ENCODE measurements at regions not wholly inside any gene's neighbourhood (a gene's known extent, or its start where the extent isn't known, plus 50 kb on each side); places are given as distances from the start of the nearest gene placed in this dataset.

DNA sequence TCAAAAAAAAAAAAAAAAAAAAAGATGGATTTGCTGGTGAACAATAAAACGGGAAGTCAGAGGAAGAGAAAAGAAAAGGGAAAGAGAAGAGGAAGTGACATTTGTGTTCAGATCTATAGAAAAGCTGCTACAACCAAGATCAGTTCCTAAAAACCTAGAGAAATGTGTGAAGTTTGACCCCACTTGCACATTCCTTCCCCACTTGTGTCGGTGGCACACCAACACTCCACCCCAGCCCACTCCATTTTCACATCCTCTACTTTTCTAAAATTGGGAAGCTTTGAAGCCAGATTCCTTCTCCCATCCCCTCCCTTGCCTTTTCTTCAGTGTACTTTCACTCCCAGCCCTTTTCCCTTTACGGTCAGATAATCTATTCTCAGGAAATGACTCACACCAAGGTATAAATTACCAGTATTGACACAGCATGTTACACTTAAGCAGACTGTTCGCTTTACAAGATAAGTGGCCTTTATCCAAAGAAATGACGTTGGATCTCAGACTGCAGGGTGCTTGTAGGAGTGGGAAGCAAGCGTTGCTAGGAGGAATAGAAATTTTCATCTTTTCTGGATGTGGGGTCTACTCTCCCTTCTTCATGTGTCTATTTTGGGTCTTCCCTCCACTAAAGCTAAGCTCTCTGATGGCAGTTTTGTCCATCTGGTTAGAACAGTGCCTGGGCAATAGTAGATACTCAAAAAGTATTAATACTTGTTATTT is 92.5 kb upstream of the ADGRF1 start (continued):
- no peak for TF ChIP-seq ZNF551 (CRISPR knock-in tag; IDR thresholded peaks at IDR 0.05)
- peak in 1 of 2 experiments; percentile 88; a peak in 1 of 4 replicates for TF ChIP-seq SRF (CRISPR knock-in tag; IDR thresholded peaks at IDR 0.05)
- TF ChIP-seq, protein P1, sequence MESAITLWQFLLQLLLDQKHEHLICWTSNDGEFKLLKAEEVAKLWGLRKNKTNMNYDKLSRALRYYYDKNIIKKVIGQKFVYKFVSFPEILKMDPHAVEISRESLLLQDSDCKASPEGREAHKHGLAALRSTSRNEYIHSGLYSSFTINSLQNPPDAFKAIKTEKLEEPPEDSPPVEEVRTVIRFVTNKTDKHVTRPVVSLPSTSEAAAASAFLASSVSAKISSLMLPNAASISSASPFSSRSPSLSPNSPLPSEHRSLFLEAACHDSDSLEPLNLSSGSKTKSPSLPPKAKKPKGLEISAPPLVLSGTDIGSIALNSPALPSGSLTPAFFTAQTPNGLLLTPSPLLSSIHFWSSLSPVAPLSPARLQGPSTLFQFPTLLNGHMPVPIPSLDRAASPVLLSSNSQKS (CRISPR knock-in tag; IDR thresholded peaks at IDR 0.05): no peak
- TF ChIP-seq GTF2A2 (tag; IDR thresholded peaks at IDR 0.05): no peak
- no peak for TF ChIP-seq NFE2L1 (tag; IDR thresholded peaks at IDR 0.05; ENCODE audit: borderline replicate concordance, low read depth)
- TF ChIP-seq, protein P2, sequence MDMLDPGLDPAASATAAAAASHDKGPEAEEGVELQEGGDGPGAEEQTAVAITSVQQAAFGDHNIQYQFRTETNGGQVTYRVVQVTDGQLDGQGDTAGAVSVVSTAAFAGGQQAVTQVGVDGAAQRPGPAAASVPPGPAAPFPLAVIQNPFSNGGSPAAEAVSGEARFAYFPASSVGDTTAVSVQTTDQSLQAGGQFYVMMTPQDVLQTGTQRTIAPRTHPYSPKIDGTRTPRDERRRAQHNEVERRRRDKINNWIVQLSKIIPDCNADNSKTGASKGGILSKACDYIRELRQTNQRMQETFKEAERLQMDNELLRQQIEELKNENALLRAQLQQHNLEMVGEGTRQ (CRISPR knock-in tag; IDR thresholded peaks at IDR 0.05): no peak
- TF ChIP-seq SIN3A (IDR thresholded peaks at IDR 0.05; ENCODE audit: borderline replicate concordance in 2 of 2, control insufficient read depth in 1 of 2, low read depth in 2 of 2, low read length in 2 of 2): no peak
- no peak for TF ChIP-seq RBM25 (IDR thresholded peaks at IDR 0.05; ENCODE audit: low read depth, low read length, severe bottlenecking)
- TF ChIP-seq POU5F1 (IDR thresholded peaks at IDR 0.05; ENCODE audit: borderline replicate concordance, low read depth, low read length, partially characterized antibody): no peak
- TF ChIP-seq FOXJ2 (tag; IDR thresholded peaks at IDR 0.05): peak; percentile 51; the same call in 1 of the 2 replicates
- TF ChIP-seq, protein P3, sequence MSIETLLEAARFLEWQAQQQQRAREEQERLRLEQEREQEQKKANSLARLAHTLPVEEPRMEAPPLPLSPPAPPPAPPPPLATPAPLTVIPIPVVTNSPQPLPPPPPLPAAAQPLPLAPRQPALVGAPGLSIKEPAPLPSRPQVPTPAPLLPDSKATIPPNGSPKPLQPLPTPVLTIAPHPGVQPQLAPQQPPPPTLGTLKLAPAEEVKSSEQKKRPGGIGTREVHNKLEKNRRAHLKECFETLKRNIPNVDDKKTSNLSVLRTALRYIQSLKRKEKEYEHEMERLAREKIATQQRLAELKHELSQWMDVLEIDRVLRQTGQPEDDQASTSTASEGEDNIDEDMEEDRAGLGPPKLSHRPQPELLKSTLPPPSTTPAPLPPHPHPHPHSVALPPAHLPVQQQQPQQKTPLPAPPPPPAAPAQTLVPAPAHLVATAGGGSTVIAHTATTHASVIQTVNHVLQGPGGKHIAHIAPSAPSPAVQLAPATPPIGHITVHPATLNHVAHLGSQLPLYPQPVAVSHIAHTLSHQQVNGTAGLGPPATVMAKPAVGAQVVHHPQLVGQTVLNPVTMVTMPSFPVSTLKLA (conservative IDR thresholded peaks at IDR 0.05): peak; percentile 34 to 64; a peak in 2 of 4 replicates
- no peak for TF ChIP-seq ZNF41 (CRISPR knock-in tag; conservative IDR thresholded peaks at IDR 0.05)
- TF ChIP-seq ZNF583 (CRISPR knock-in tag; IDR thresholded peaks at IDR 0.05): no peak
- no peak for TF ChIP-seq ZNF75A (CRISPR knock-in tag; IDR thresholded peaks at IDR 0.05)
- peak; percentile 87 for TF ChIP-seq MBD2 (IDR thresholded peaks at IDR 0.05; ENCODE audit: borderline replicate concordance, low read depth)
- no peak for TF ChIP-seq SNRNP70 (optimal IDR thresholded peaks at IDR 0.05; ENCODE audit: low read depth, low read length)
- TF ChIP-seq DPF2 (IDR thresholded peaks at IDR 0.05): peak; percentile 100
- TF ChIP-seq ZNF79 (CRISPR knock-in tag; IDR thresholded peaks at IDR 0.05; ENCODE audit: low read depth): no peak
- TF ChIP-seq CEBPB (tag; IDR thresholded peaks at IDR 0.05): no peak
- TF ChIP-seq ZNF57 (CRISPR knock-in tag; IDR thresholded peaks at IDR 0.05): no peak
- 0 out of 2 replicates have a peak, but pooled peaks have one; percentile 11 for TF ChIP-seq ZBED1 (IDR thresholded peaks at IDR 0.05)
- no peak for TF ChIP-seq RUNX1 (IDR thresholded peaks at IDR 0.05; ENCODE audit: low read depth)
- TF ChIP-seq, protein P4, sequence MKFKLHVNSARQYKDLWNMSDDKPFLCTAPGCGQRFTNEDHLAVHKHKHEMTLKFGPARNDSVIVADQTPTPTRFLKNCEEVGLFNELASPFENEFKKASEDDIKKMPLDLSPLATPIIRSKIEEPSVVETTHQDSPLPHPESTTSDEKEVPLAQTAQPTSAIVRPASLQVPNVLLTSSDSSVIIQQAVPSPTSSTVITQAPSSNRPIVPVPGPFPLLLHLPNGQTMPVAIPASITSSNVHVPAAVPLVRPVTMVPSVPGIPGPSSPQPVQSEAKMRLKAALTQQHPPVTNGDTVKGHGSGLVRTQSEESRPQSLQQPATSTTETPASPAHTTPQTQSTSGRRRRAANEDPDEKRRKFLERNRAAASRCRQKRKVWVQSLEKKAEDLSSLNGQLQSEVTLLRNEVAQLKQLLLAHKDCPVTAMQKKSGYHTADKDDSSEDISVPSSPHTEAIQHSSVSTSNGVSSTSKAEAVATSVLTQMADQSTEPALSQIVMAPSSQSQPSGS (CRISPR knock-in tag; IDR thresholded peaks at IDR 0.05): no peak
